ENCODE measurements at regions not wholly inside any gene's neighbourhood (a gene's known extent, or its start where the extent isn't known, plus 50 kb on each side); places are given as distances from the start of the nearest gene placed in this dataset.

DNA sequence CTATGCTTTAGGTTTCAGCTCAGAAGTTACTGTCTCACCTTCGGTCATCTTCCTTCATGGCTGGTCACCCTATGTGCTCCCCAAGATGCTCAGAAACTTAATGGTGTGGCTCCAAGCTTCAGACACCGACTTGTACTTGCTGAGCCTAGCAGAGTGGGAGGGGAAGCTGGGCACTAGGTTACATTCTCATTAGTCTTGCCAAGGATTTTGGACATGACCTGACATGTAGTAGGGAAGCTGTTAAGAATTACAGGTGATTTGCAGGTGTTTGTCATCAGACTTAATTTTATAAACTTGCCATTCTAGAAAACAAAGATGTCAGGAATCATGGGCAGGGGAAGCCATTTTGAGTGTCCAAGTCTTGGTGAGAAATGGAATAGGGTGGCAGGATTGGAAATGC lies 72.4 kb downstream of the CCNG2 start:
- peaks cover 0 to 13% (median 3%) of the 10 kb centered on the region in 4 donors for H3K9me3 ChIP-seq (ENCODE audit: control insufficient read depth in 4 of 4, insufficient read depth in 3 of 4, low read length in 3 of 4)
- WGBS, 2 donors: 83 to 89% methylated on average over 2 of the region's 2 CpGs
- no peak overlapping the region for H3K27ac ChIP-seq (ENCODE audit: low read depth in 1 of 2, low read length in 1 of 2)
- ATAC-seq (ENCODE audit: insufficient read depth, low FRiP score) (no peak), DNase-seq (no peak)
- no peak overlapping the region for H3K9ac ChIP-seq (ENCODE audit: insufficient read depth in 1 of 2, low read length in 2 of 2)
- TF ChIP-seq, protein P1, sequence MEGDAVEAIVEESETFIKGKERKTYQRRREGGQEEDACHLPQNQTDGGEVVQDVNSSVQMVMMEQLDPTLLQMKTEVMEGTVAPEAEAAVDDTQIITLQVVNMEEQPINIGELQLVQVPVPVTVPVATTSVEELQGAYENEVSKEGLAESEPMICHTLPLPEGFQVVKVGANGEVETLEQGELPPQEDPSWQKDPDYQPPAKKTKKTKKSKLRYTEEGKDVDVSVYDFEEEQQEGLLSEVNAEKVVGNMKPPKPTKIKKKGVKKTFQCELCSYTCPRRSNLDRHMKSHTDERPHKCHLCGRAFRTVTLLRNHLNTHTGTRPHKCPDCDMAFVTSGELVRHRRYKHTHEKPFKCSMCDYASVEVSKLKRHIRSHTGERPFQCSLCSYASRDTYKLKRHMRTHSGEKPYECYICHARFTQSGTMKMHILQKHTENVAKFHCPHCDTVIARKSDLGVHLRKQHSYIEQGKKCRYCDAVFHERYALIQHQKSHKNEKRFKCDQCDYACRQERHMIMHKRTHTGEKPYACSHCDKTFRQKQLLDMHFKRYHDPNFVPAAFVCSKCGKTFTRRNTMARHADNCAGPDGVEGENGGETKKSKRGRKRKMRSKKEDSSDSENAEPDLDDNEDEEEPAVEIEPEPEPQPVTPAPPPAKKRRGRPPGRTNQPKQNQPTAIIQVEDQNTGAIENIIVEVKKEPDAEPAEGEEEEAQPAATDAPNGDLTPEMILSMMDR (IDR thresholded peaks at IDR 0.05; ENCODE audit: control extremely low read depth, extremely low read depth): no peak
- H3K4me3 ChIP-seq: no peak overlapping the region
- H3K27me3 ChIP-seq (ENCODE audit: control insufficient read depth in 3 of 3, insufficient read depth in 3 of 3, low read length in 2 of 3): no peaks in the 10 kb centered on the region
- no peaks in the 10 kb centered on the region for H3K36me3 ChIP-seq (ENCODE audit: control insufficient read depth in 4 of 4, insufficient read depth in 4 of 4, low read length in 4 of 4)
- peaks cover 0 to 1% (median 0%) of the 10 kb centered on the region in 5 donors for H3K4me1 ChIP-seq (ENCODE audit: control insufficient read depth in 5 of 5, insufficient read depth in 5 of 5, low read length in 5 of 5)

DNA sequence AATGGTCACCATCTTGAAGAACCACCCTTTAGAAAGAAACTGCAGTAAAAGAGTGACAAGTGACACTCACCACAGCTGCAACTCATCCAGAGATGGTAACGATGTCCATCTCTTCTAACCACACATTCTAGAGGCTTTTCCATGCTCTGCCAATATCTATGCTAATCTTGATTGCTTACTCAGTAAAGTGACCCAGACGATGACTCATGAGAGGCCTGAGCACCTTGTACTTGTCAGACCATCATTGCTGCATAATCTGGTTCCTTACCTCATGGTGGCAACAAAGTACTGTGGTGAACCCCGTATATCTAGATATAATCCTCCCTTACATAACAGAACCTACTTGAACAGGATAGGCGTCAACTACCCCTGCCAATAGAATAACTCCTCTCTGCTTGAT lies 75.6 kb downstream of the CCNG2 start:
- H3K9ac ChIP-seq (ENCODE audit: insufficient read depth in 1 of 2, low read length in 2 of 2): no peak overlapping the region
- H3K27me3 ChIP-seq (ENCODE audit: control insufficient read depth in 3 of 3, insufficient read depth in 3 of 3, low read length in 2 of 3): peaks cover 0 to 4% (median 0%) of the 10 kb centered on the region in 3 donors
- H3K4me3 ChIP-seq: no peak overlapping the region
- H3K36me3 ChIP-seq (ENCODE audit: control insufficient read depth in 4 of 4, insufficient read depth in 4 of 4, low read length in 4 of 4): no peaks in the 10 kb centered on the region
- ATAC-seq (ENCODE audit: insufficient read depth, low FRiP score) (no peak), DNase-seq (no peak)
- WGBS, 2 donors: 58 to 74% methylated on average over 4 of the region's 4 CpGs
- peaks cover 0 to 6% (median 0%) of the 10 kb centered on the region in 4 donors for H3K9me3 ChIP-seq (ENCODE audit: control insufficient read depth in 4 of 4, insufficient read depth in 3 of 4, low read length in 3 of 4)
- TF ChIP-seq, protein P1 (IDR thresholded peaks at IDR 0.05; ENCODE audit: control extremely low read depth, extremely low read depth): no peak
- H3K27ac ChIP-seq (ENCODE audit: low read depth in 1 of 2, low read length in 1 of 2): no peak overlapping the region
- no peaks in the 10 kb centered on the region for H3K4me1 ChIP-seq (ENCODE audit: control insufficient read depth in 5 of 5, insufficient read depth in 5 of 5, low read length in 5 of 5)

DNA sequence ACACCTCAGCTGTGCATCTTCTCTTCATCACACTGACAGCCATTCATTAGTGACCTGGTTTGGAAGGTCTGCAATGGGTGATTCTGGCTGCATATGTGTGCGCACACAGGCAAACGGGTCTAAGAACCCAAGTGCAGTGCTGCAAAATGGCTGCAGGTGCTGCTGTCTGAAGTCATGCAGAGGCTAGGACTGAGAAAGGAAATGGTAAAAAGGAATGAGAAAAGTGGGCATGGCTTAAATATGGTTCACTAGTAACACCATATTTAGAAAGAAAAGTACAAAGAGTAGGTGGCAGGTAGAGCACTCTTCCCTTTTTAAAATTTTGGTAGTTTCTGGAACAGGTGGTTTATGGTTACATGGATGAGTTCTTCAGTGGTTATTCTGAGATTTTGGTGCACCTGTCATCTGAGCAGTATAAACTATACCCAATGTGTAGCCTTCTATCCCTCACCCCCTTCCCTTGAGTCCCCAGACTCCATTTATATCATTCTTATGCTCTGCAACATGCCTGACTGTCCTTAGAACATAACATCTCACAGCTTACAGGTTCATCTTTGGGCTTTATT lies 78.4 kb downstream of the CCNG2 start:
- H3K27ac ChIP-seq (ENCODE audit: low read depth in 1 of 2, low read length in 1 of 2): no peak overlapping the region
- TF ChIP-seq, protein P1 (IDR thresholded peaks at IDR 0.05; ENCODE audit: control extremely low read depth, extremely low read depth): no peak
- no peak overlapping the region for H3K4me3 ChIP-seq
- H3K9ac ChIP-seq (ENCODE audit: insufficient read depth in 1 of 2, low read length in 2 of 2): no peak overlapping the region
- 72 to 96% methylated on average over 2 of the region's 2 CpGs for WGBS, 2 donors
- no peaks in the 10 kb centered on the region for H3K4me1 ChIP-seq (ENCODE audit: control insufficient read depth in 5 of 5, insufficient read depth in 5 of 5, low read length in 5 of 5)
- H3K27me3 ChIP-seq (ENCODE audit: control insufficient read depth in 3 of 3, insufficient read depth in 3 of 3, low read length in 2 of 3): peaks cover 0 to 4% (median 0%) of the 10 kb centered on the region in 3 donors
- H3K9me3 ChIP-seq (ENCODE audit: control insufficient read depth in 4 of 4, insufficient read depth in 3 of 4, low read length in 3 of 4): peaks cover 0 to 2% (median 0%) of the 10 kb centered on the region in 4 donors
- ATAC-seq (ENCODE audit: insufficient read depth, low FRiP score): no peak
- no peaks in the 10 kb centered on the region for H3K36me3 ChIP-seq (ENCODE audit: control insufficient read depth in 4 of 4, insufficient read depth in 4 of 4, low read length in 4 of 4)
- no peak for DNase-seq

DNA sequence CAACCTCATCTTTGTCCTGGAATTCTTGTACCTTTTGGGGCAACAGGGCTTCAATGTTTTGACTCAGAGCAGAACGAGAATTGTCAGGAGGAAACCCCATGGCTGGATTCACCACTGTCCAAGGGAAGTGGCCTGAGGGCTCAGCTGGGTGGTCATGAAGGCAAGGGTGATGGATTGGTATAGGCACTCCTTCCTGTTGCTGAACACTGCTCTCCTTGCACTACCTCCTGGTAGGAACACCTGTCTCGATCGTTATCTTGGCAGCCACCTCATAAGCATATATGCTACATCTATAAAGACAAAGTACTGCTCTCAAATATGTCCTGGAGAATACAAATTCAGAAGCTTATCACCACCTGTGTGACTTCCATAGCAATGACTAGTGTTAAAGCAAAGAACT lies 79.8 kb downstream of the CCNG2 start:
- no peak for ATAC-seq (ENCODE audit: insufficient read depth, low FRiP score)
- Histone ChIP-seq H3K9ac (ENCODE audit: insufficient read depth in 1 of 2, low read length in 2 of 2) (no peak overlapping the region), H3K4me1 (ENCODE audit: control insufficient read depth in 5 of 5, insufficient read depth in 5 of 5, low read length in 5 of 5) (no peaks in the 10 kb centered on the region), H3K9me3 (ENCODE audit: control insufficient read depth in 4 of 4, insufficient read depth in 3 of 4, low read length in 3 of 4) (peaks cover 0 to 2% (median 0%) of the 10 kb centered on the region in 4 donors), H3K36me3 (ENCODE audit: control insufficient read depth in 4 of 4, insufficient read depth in 4 of 4, low read length in 4 of 4) (no peaks in the 10 kb centered on the region), H3K27me3 (ENCODE audit: control insufficient read depth in 3 of 3, insufficient read depth in 3 of 3, low read length in 2 of 3) (peaks cover 0 to 4% (median 0%) of the 10 kb centered on the region in 3 donors), H3K4me3 (no peak overlapping the region), H3K27ac (ENCODE audit: low read depth in 1 of 2, low read length in 1 of 2) (no peak overlapping the region)
- DNase-seq: no peak
- WGBS, 2 donors: 83% methylated on average over 3 of the region's 3 CpGs
- TF ChIP-seq, protein P1 (IDR thresholded peaks at IDR 0.05; ENCODE audit: control extremely low read depth, extremely low read depth): no peak
